ENCODE measurements at regions not wholly inside any gene's neighbourhood (a gene's known extent, or its start where the extent isn't known, plus 50 kb on each side); places are given as distances from the start of the nearest gene placed in this dataset.

DNA sequence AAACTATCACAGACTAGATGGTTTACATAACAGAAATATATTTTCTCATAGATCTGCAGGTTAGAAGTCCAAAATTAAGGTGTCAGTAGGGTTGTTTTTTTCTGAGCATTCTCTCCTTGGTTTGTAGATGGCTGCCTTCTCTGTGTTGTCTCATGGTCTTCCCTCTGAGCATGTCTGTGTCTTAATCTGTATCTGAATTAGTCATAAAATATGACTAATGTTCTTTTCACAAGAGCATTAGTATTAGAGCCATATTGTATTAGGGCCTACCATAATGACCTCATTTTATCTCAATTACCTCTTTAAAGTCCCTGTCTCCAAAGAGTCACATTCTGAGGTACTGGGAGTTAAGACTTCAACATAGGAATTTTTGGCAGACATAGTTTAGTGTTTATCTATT lies 77.2 kb upstream of the OBI1 start:
- ChIA-PET CTCF (no interaction called here), POLR2A (no interaction called here)
- Histone ChIP-seq H4K20me1 (ENCODE audit: insufficient read depth) (no peaks in the 10 kb centered on the region), H3F3A (replicated peaks; ENCODE audit: insufficient read depth) (peaks cover 4% of the 10 kb centered on the region), H3K4me2 (no peak overlapping the region), H3K27ac (ENCODE audit: low read depth in 2 of 2, low read length in 1 of 2) (no peak overlapping the region), H3K9ac (no peak overlapping the region), H3K4me3 (ENCODE audit: low read depth in 2 of 2, low read length in 1 of 2) (no peak overlapping the region), H3K4me1 (ENCODE audit: control insufficient read depth in 1 of 2, insufficient read depth in 2 of 2, low read depth in 1 of 2, low read length in 1 of 2) (no peaks in the 10 kb centered on the region; a peak in 1 of 4 replicates), H3K27me3 (ENCODE audit: insufficient read depth) (no peaks in the 10 kb centered on the region), H3K9me3 (no peaks in the 10 kb centered on the region), H3K36me3 (replicated peaks in 1 of 2; ENCODE audit: control insufficient read depth in 1 of 2, insufficient read depth in 2 of 2, low read length in 1 of 2) (no peaks in the 10 kb centered on the region), H3K9me2 (no peaks in the 10 kb centered on the region), H3K79me2 (ENCODE audit: insufficient read depth) (no peaks in the 10 kb centered on the region), H2AFZ (ENCODE audit: low read depth) (no peak overlapping the region)
- TF ChIP-seq, protein P1, sequence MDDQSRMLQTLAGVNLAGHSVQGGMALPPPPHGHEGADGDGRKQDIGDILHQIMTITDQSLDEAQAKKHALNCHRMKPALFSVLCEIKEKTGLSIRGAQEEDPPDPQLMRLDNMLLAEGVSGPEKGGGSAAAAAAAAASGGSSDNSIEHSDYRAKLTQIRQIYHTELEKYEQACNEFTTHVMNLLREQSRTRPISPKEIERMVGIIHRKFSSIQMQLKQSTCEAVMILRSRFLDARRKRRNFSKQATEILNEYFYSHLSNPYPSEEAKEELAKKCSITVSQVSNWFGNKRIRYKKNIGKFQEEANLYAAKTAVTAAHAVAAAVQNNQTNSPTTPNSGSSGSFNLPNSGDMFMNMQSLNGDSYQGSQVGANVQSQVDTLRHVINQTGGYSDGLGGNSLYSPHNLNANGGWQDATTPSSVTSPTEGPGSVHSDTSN (IDR thresholded peaks at IDR 0.05), result no peak
- no peak for TF ChIP-seq GABPA (IDR thresholded peaks at IDR 0.05; ENCODE audit: low read depth)
- no peak for TF ChIP-seq TCF12 (IDR thresholded peaks at IDR 0.05)
- TF ChIP-seq TEAD4 (IDR thresholded peaks at IDR 0.05; ENCODE audit: borderline replicate concordance, insufficient read depth), result no peak
- TF ChIP-seq FOXJ3 (CRISPR knock-in tag; IDR thresholded peaks at IDR 0.05), result no peak
- TF ChIP-seq RFX5 (IDR thresholded peaks at IDR 0.05; ENCODE audit: low read length), result no peak
- TF ChIP-seq, protein P2, sequence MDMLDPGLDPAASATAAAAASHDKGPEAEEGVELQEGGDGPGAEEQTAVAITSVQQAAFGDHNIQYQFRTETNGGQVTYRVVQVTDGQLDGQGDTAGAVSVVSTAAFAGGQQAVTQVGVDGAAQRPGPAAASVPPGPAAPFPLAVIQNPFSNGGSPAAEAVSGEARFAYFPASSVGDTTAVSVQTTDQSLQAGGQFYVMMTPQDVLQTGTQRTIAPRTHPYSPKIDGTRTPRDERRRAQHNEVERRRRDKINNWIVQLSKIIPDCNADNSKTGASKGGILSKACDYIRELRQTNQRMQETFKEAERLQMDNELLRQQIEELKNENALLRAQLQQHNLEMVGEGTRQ (IDR thresholded peaks at IDR 0.05; ENCODE audit: borderline replicate concordance, low read depth, low read length), result no peak
- TF ChIP-seq RXRA (IDR thresholded peaks at IDR 0.05; ENCODE audit: borderline replicate concordance, low read depth), result no peak
- TF ChIP-seq, protein P3, sequence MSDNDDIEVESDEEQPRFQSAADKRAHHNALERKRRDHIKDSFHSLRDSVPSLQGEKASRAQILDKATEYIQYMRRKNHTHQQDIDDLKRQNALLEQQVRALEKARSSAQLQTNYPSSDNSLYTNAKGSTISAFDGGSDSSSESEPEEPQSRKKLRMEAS (IDR thresholded peaks at IDR 0.05; ENCODE audit: low read depth), result no peak
- TF ChIP-seq RAD21 (IDR thresholded peaks at IDR 0.05; ENCODE audit: low read length), result no peak
- DNase-seq, result no peak

DNA sequence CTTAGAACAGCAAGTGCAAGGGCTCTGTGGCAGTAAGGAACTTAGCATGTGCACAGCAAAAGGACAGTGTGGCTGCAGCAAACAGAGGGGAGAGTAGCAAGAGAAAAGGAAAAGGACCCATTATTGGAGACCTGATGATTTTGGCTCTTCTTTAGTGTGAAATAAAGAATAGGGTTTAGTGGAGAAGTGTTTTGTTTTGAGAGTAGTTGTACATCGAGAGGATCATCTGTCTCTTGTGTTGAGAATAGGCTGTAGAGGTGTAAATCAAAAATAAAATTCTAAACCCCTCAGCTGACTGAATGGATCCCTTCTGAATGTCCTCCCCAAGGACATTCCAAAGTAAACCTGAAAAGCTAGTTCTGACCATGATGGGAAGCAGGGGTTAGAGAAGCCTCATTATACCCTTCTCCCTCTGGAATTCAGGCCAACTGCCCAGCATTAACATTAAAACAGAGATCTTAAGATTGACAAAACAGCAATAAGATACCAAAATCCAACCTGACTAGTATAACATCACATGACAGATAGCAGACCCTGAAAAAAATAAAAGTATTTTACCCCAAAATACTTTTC lies 73.6 kb upstream of the OBI1 start:
- no peak overlapping the region for H2AFZ ChIP-seq (ENCODE audit: low read depth)
- H3K27ac ChIP-seq (ENCODE audit: low read depth in 2 of 2, low read length in 1 of 2), result no peak overlapping the region
- H3K4me3 ChIP-seq (ENCODE audit: low read depth in 2 of 2, low read length in 1 of 2), result no peak overlapping the region
- POLR2A ChIA-PET, result no interaction called here
- H3K9me3 ChIP-seq, result no peaks in the 10 kb centered on the region
- no peak overlapping the region for H3K9ac ChIP-seq
- H3K4me1 ChIP-seq (ENCODE audit: control insufficient read depth in 1 of 2, insufficient read depth in 2 of 2, low read depth in 1 of 2, low read length in 1 of 2), result no peaks in the 10 kb centered on the region; a peak in 1 of 4 replicates
- CTCF ChIA-PET, result no interaction called here
- H3K4me2 ChIP-seq, result no peak overlapping the region
- no peaks in the 10 kb centered on the region for H4K20me1 ChIP-seq (ENCODE audit: insufficient read depth)
- no peaks in the 10 kb centered on the region for H3K79me2 ChIP-seq (ENCODE audit: insufficient read depth)
- no peaks in the 10 kb centered on the region for H3K27me3 ChIP-seq (ENCODE audit: insufficient read depth)
- H3K9me2 ChIP-seq, result no peaks in the 10 kb centered on the region
- H3F3A ChIP-seq (replicated peaks; ENCODE audit: insufficient read depth), result peaks cover 4% of the 10 kb centered on the region
- H3K36me3 ChIP-seq (replicated peaks in 1 of 2; ENCODE audit: control insufficient read depth in 1 of 2, insufficient read depth in 2 of 2, low read length in 1 of 2), result no peaks in the 10 kb centered on the region
- DNase-seq, result no peak
- 7% methylated on average over 1 of the region's 1 CpG for WGBS (ENCODE audit: low lambda C conversion rate)
- TF ChIP-seq RCOR1 (IDR thresholded peaks at IDR 0.05; ENCODE audit: low read length) (no peak), POLR2AphosphoS5 (IDR thresholded peaks at IDR 0.05; ENCODE audit: low read depth, low read length) (no peak), YY1 (IDR thresholded peaks at IDR 0.05; ENCODE audit: low read depth) (no peak), NFIC (IDR thresholded peaks at IDR 0.05; ENCODE audit: borderline replicate concordance) (no peak), SIN3A (IDR thresholded peaks at IDR 0.05; ENCODE audit: borderline replicate concordance, low read depth, low read length) (no peak), RAD21 (IDR thresholded peaks at IDR 0.05; ENCODE audit: low read length) (no peak), TAF1 (IDR thresholded peaks at IDR 0.05; ENCODE audit: borderline replicate concordance, low read depth, low read length) (no peak), ELF1 (IDR thresholded peaks at IDR 0.05) (no peak), FOSL2 (IDR thresholded peaks at IDR 0.05; ENCODE audit: borderline replicate concordance, low read depth) (no peak), GATA2 (CRISPR knock-in tag; IDR thresholded peaks at IDR 0.05) (no peak)
- TF ChIP-seq, protein P2 (IDR thresholded peaks at IDR 0.05; ENCODE audit: borderline replicate concordance, low read depth, low read length), result no peak
- TF ChIP-seq, protein P4, sequence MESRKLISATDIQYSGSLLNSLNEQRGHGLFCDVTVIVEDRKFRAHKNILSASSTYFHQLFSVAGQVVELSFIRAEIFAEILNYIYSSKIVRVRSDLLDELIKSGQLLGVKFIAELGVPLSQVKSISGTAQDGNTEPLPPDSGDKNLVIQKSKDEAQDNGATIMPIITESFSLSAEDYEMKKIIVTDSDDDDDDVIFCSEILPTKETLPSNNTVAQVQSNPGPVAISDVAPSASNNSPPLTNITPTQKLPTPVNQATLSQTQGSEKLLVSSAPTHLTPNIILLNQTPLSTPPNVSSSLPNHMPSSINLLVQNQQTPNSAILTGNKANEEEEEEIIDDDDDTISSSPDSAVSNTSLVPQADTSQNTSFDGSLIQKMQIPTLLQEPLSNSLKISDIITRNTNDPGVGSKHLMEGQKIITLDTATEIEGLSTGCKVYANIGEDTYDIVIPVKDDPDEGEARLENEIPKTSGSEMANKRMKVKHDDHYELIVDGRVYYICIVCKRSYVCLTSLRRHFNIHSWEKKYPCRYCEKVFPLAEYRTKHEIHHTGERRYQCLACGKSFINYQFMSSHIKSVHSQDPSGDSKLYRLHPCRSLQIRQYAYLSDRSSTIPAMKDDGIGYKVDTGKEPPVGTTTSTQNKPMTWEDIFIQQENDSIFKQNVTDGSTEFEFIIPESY (IDR thresholded peaks at IDR 0.05; ENCODE audit: borderline replicate concordance, low read depth), result no peak
- TF ChIP-seq, protein P5, sequence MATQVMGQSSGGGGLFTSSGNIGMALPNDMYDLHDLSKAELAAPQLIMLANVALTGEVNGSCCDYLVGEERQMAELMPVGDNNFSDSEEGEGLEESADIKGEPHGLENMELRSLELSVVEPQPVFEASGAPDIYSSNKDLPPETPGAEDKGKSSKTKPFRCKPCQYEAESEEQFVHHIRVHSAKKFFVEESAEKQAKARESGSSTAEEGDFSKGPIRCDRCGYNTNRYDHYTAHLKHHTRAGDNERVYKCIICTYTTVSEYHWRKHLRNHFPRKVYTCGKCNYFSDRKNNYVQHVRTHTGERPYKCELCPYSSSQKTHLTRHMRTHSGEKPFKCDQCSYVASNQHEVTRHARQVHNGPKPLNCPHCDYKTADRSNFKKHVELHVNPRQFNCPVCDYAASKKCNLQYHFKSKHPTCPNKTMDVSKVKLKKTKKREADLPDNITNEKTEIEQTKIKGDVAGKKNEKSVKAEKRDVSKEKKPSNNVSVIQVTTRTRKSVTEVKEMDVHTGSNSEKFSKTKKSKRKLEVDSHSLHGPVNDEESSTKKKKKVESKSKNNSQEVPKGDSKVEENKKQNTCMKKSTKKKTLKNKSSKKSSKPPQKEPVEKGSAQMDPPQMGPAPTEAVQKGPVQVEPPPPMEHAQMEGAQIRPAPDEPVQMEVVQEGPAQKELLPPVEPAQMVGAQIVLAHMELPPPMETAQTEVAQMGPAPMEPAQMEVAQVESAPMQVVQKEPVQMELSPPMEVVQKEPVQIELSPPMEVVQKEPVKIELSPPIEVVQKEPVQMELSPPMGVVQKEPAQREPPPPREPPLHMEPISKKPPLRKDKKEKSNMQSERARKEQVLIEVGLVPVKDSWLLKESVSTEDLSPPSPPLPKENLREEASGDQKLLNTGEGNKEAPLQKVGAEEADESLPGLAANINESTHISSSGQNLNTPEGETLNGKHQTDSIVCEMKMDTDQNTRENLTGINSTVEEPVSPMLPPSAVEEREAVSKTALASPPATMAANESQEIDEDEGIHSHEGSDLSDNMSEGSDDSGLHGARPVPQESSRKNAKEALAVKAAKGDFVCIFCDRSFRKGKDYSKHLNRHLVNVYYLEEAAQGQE (IDR thresholded peaks at IDR 0.05; ENCODE audit: low read depth, low read length), result no peak

All from SK-N-SH (cell line).